Endothelial cell of umbilical vein (primary cell): ENCODE measurements at regions not wholly inside any gene's neighbourhood (a gene's known extent, or its start where the extent isn't known, plus 50 kb on each side); places are given as distances from the start of the nearest gene placed in this dataset.

Experiments used
- EZH2 ChIP-seq: IDR thresholded peaks from 2 replicates; pipeline ENCODE4 v1.6.1; 2012; ENCODE audit warnings: borderline replicate concordance, low read depth, mild to moderate bottlenecking, moderate library complexity, low read length, inconsistent platforms; ENCODE audit not compliant: severe bottlenecking
- FOS ChIP-seq: IDR thresholded peaks from 2 replicates; pipeline ENCODE4 v1.6.1; 2011; ENCODE audit warnings: mild to moderate bottlenecking, low read length, moderate library complexity, borderline replicate concordance; ENCODE audit not compliant: insufficient read depth
- MAX ChIP-seq: IDR thresholded peaks from 2 replicates; pipeline ENCODE4 v1.6.1; 2011; ENCODE audit not compliant: insufficient read depth, insufficient read length
- MYC ChIP-seq: IDR thresholded peaks from one replicate; pipeline ENCODE4 v1.6.1; 2011; ENCODE audit warnings: mild to moderate bottlenecking, low read depth, low read length
- POLR2A ChIP-seq: IDR thresholded peaks from 2 replicates; pipeline ENCODE4 v1.6.1; 2012; ENCODE audit warnings: low read depth, mild to moderate bottlenecking, control low read depth, low read length
- TF ChIP-seq, protein P1 (sequence below), 2 donors: IDR thresholded peaks; 1 replicate in 1 of 2; 2 replicates in 1 of 2; pipeline ENCODE4 v1.5.1; 2011; ENCODE audit warnings: low read length in 2 of 2, mild to moderate bottlenecking in 2 of 2, moderate library complexity in 2 of 2, control low read depth in 1 of 2, inconsistent platforms in 1 of 2, low read depth in 1 of 2; ENCODE audit not compliant: insufficient read depth in 1 of 2; ENCODE audit errors: extremely low read depth in 1 of 2

- TF ChIP-seq, protein P1, sequence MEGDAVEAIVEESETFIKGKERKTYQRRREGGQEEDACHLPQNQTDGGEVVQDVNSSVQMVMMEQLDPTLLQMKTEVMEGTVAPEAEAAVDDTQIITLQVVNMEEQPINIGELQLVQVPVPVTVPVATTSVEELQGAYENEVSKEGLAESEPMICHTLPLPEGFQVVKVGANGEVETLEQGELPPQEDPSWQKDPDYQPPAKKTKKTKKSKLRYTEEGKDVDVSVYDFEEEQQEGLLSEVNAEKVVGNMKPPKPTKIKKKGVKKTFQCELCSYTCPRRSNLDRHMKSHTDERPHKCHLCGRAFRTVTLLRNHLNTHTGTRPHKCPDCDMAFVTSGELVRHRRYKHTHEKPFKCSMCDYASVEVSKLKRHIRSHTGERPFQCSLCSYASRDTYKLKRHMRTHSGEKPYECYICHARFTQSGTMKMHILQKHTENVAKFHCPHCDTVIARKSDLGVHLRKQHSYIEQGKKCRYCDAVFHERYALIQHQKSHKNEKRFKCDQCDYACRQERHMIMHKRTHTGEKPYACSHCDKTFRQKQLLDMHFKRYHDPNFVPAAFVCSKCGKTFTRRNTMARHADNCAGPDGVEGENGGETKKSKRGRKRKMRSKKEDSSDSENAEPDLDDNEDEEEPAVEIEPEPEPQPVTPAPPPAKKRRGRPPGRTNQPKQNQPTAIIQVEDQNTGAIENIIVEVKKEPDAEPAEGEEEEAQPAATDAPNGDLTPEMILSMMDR (IDR thresholded peaks at IDR 0.05; ENCODE audit: extremely low read depth in 1 of 2, insufficient read depth in 1 of 2, low read depth in 1 of 2, low read length in 2 of 2): no peak
- no peak for TF ChIP-seq POLR2A
- TF ChIP-seq MYC: no peak
- TF ChIP-seq MAX: no peak
- TF ChIP-seq EZH2: no peak
- no peak for TF ChIP-seq FOS
Measured at GRCh38 chr16:65455761-65456160, 333.9 kb upstream of the CDH11 start.
